Prostate gland (tissue), 1 donor: ENCODE measurements at regions not wholly inside any gene's neighbourhood (a gene's known extent, or its start where the extent isn't known, plus 50 kb on each side); places are given as distances from the start of the nearest gene placed in this dataset.

Source experiments
- POLR2A ChIP-seq: fragments of 450-650 bp; IDR thresholded peaks from one replicate; pipeline ENCODE4 v1.6.1; 2016; ENCODE audit warnings: antibody characterized with exemption, mild to moderate bottlenecking
- POLR2AphosphoS5 ChIP-seq: sonication (generic); formaldehyde crosslinking; IDR thresholded peaks from one replicate; pipeline ENCODE4 v1.6.1; 2017; ENCODE audit warnings: antibody characterized with exemption

DNA sequence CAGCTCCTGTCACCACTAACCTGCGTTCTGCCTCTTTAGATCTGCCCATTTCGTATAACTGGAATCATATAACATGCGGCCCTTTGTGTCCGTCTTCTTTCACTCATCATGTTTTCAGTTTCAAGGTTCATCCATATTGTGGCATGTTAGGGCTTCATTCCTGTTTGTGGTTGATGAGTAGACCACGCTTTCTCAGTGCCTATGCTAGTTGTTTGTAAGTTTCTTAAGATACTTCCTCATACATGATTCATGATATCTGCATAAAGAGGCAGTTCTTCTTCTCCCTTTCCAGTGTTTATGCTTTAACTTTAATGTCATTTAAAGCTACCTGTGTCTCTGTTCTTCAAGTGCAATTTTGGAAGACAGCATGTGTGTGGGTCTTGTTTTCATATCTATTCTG lies 79.5 kb upstream of the FAM20C start:
- no peak for TF ChIP-seq POLR2A
- no peak for TF ChIP-seq POLR2AphosphoS5
